ENCODE measurements at regions not wholly inside any gene's neighbourhood (a gene's known extent, or its start where the extent isn't known, plus 50 kb on each side); places are given as distances from the start of the nearest gene placed in this dataset.

- no peak overlapping the region for H3K4ac ChIP-seq (ENCODE audit: low read depth, low read length)
- no peak overlapping the region for H3K23ac ChIP-seq (ENCODE audit: low read depth, low read length)
- no peak overlapping the region for H2BK120ac ChIP-seq (ENCODE audit: low read depth, low read length)
- DNase-seq (no peak), ATAC-seq (ENCODE audit: low read depth) (no peak)
- no peak overlapping the region for H3K4me3 ChIP-seq (ENCODE audit: insufficient read depth, low read depth, low read length)
- no peak overlapping the region for H2BK20ac ChIP-seq (ENCODE audit: low read depth, low read length)
- no peak overlapping the region for H3K9ac ChIP-seq (ENCODE audit: low read depth, low read length)
- no peaks in the 10 kb centered on the region for H3K4me1 ChIP-seq (ENCODE audit: control insufficient read depth, insufficient read depth, low read length)
- no peak overlapping the region for H4K5ac ChIP-seq (ENCODE audit: low read depth, low read length)
- no peak overlapping the region for H3K14ac ChIP-seq (replicated peaks; ENCODE audit: low read depth, low read length)
- no peaks in the 10 kb centered on the region for H3K36me3 ChIP-seq (ENCODE audit: control insufficient read depth, insufficient read depth, low read length)
- ChIA-PET CTCF (no interaction called here), POLR2A (ENCODE audit: unreplicated experiment) (no interaction called here)
- no peaks in the 10 kb centered on the region for H3K27me3 ChIP-seq (ENCODE audit: control insufficient read depth, insufficient read depth, low read length)
- intact Hi-C loops (cut with micrococcal nuclease) = no loop called here
- no peak overlapping the region for H3K27ac ChIP-seq (ENCODE audit: insufficient read depth, low read length)
- H3K56ac ChIP-seq (ENCODE audit: extremely low read depth, insufficient read depth, low read length) = no peak overlapping the region
- no peak overlapping the region for H2AK9ac ChIP-seq (replicated peaks; ENCODE audit: low read depth, low read length, poor library complexity)
- no peak overlapping the region for H4K8ac ChIP-seq (ENCODE audit: low read depth in 2 of 2, low read length in 2 of 2)
- no peak overlapping the region for H2BK5ac ChIP-seq (ENCODE audit: low read depth, low read length, poor library complexity, severe bottlenecking)
- H3K79me1 ChIP-seq (ENCODE audit: low read depth in 1 of 2, low read length in 2 of 2) = no peaks in the 10 kb centered on the region
- H2AK5ac ChIP-seq (ENCODE audit: low read depth, low read length) = no peak overlapping the region
- H2AFZ ChIP-seq (replicated peaks; ENCODE audit: low read length, poor library complexity) = no peak overlapping the region
- dilution Hi-C loops (cut with HindIII; ENCODE audit: low sequenced_read_pairs, unreplicated experiment) = no loop called here
- H4K20me1 ChIP-seq (ENCODE audit: insufficient read depth, low read length) = no peaks in the 10 kb centered on the region
- H3K9me3 ChIP-seq (ENCODE audit: control insufficient read depth, insufficient read depth, low read length) = no peaks in the 10 kb centered on the region
- no peak overlapping the region for H3K18ac ChIP-seq (ENCODE audit: low read depth, low read length)
- WGBS, 2 experiments (ENCODE audit: extremely low coverage in 2 of 2, insufficient read length in 1 of 2) = no CpG with 5 or more reads among the region's 2 CpGs
- no peak for TF ChIP-seq CEBPB (IDR thresholded peaks at IDR 0.05; ENCODE audit: low read depth, low read length)
- no peak for TF ChIP-seq CHD1 (IDR thresholded peaks at IDR 0.05; ENCODE audit: low read depth, low read length)
- TF ChIP-seq POLR2A (IDR thresholded peaks at IDR 0.05; ENCODE audit: low read depth, low read length) = no peak
- TF ChIP-seq USF2 (IDR thresholded peaks at IDR 0.05; ENCODE audit: low read depth, low read length) = no peak
- no peak for TF ChIP-seq NFE2L2 (IDR thresholded peaks at IDR 0.05; ENCODE audit: low read depth, low read length)
- TF ChIP-seq SMC3 (IDR thresholded peaks at IDR 0.05; ENCODE audit: low read depth, low read length) = no peak
- TF ChIP-seq BHLHE40 (IDR thresholded peaks at IDR 0.05; ENCODE audit: low read depth, low read length) = no peak
- no peak overlapping the region for H2BK15ac ChIP-seq (ENCODE audit: low read depth, low read length)
- no peak overlapping the region for H4K91ac ChIP-seq (ENCODE audit: insufficient read depth, low read depth, low read length)
- H3K4me2 ChIP-seq (ENCODE audit: low read depth, low read length) = no peak overlapping the region
- H3K9me1 ChIP-seq (ENCODE audit: insufficient read depth, low read length) = no peaks in the 10 kb centered on the region
- in situ Hi-C loops (cut with MboI; ENCODE audit: low sequenced_read_pairs) = no loop called here
- no TSS peak for BruUV-seq (replicated peaks)
These were observed 304.3 kb upstream of the DPH6 start for GRCh38 chr15:35850284-35850683.

Data from IMR-90 (cell line).